GM12801 (cell line): ENCODE measurements at regions not wholly inside any gene's neighbourhood (a gene's known extent, or its start where the extent isn't known, plus 50 kb on each side); places are given as distances from the start of the nearest gene placed in this dataset.

Experiments used
- CTCF ChIP-seq: IDR thresholded peaks from one replicate; pipeline ENCODE4 v1.5.1; 2011; ENCODE audit warnings: control low read depth; ENCODE audit not compliant: insufficient read length; ENCODE audit errors: extremely low read depth

- no peak for TF ChIP-seq CTCF
Measured at GRCh38 chr1:221987860-221988520, 246.1 kb upstream of the DUSP10 start.

GRCh38 chr1:221983444-221983843 is 241.6 kb upstream of the DUSP10 start:
- TF ChIP-seq CTCF: no peak

GRCh38 chr1:221981461-221981860 is 239.6 kb upstream of the DUSP10 start:
- TF ChIP-seq CTCF: no peak

GRCh38 chr1:221979444-221980032 is 237.6 kb upstream of the DUSP10 start:
- no peak for TF ChIP-seq CTCF

- no peak for TF ChIP-seq CTCF
Measured at GRCh38 chr1:221972276-221973235, 230.7 kb upstream of the DUSP10 start.

- no peak for TF ChIP-seq CTCF
Measured at GRCh38 chr1:221965252-221965651, 223.4 kb upstream of the DUSP10 start.

GRCh38 chr1:221963742-221964141 is 221.9 kb upstream of the DUSP10 start:
- no peak for TF ChIP-seq CTCF
